ENCODE measurements at regions not wholly inside any gene's neighbourhood (a gene's known extent, or its start where the extent isn't known, plus 50 kb on each side); places are given as distances from the start of the nearest gene placed in this dataset.

DNA sequence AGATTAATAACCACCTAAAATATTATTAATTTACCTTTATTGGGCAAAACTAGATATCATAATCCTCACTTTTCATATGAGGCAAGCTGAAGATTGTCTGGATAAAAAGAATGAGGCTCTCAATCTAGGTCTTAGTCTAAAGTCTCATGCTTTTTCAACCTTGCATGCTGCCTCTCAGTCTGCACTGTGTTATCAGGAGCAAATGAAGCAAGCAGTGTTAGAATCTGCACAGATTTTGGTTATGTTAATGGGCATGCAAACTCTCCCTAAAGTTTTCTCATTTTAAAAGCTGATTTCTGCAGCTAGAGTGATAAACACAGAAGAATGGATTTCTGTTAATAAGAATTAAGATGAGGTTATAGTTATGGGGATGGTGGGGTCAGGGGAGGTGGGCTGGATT is 350.7 kb upstream of the C11orf87 start:
- DNase-seq (ENCODE audit: insufficient read length, low spot score) = no peak
- no peak for FAIRE-seq
- no peak for TF ChIP-seq POLR2A (IDR thresholded peaks at IDR 0.05; ENCODE audit: low read depth, low read length)

GRCh38 chr11:109071712-109072524 is 350.1 kb upstream of the C11orf87 start:
- FAIRE-seq (no peak), DNase-seq (ENCODE audit: insufficient read length, low spot score) (no peak)
- TF ChIP-seq POLR2A (IDR thresholded peaks at IDR 0.05; ENCODE audit: low read depth, low read length) = no peak

- no peak for TF ChIP-seq POLR2A (IDR thresholded peaks at IDR 0.05; ENCODE audit: low read depth, low read length)
- DNase-seq (ENCODE audit: insufficient read length, low spot score) = no peak
- no peak for FAIRE-seq
Measured at GRCh38 chr11:109073032-109073822, 348.8 kb upstream of the C11orf87 start.

DNA sequence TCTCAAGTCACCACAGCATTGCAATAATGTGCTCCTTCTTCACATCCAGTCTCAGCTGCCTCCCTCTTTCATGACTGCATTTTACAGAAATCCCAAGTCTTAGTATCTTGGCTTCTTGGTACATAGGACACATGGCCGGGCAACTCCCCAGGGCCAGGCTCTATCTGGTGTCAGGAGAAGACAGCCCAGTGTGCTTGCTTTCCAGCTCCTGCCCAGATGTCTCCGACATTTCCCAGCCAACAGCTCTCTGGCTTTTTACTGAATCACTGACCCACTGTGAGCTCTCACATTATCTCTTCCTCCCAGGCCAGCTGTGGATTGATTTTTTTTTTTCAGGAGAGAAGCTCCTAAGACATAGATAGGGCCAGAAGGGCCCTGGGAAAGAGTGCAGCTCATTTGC is 346.0 kb upstream of the C11orf87 start:
- no peak for DNase-seq (ENCODE audit: insufficient read length, low spot score)
- TF ChIP-seq POLR2A (IDR thresholded peaks at IDR 0.05; ENCODE audit: low read depth, low read length) = no peak
- FAIRE-seq = no peak

GRCh38 chr11:109076870-109077269 is 345.1 kb upstream of the C11orf87 start:
- DNase-seq (ENCODE audit: insufficient read length, low spot score) = no peak
- TF ChIP-seq POLR2A (IDR thresholded peaks at IDR 0.05; ENCODE audit: low read depth, low read length) = no peak
- FAIRE-seq = no peak

GRCh38 chr11:109077291-109077920 is 344.6 kb upstream of the C11orf87 start:
- FAIRE-seq (no peak), DNase-seq (ENCODE audit: insufficient read length, low spot score) (no peak)
- no peak for TF ChIP-seq POLR2A (IDR thresholded peaks at IDR 0.05; ENCODE audit: low read depth, low read length)

- DNase-seq (ENCODE audit: insufficient read length, low spot score) (no peak), FAIRE-seq (no peak)
- no peak for TF ChIP-seq POLR2A (IDR thresholded peaks at IDR 0.05; ENCODE audit: low read depth, low read length)
Measured at GRCh38 chr11:109085708-109086373, 336.1 kb upstream of the C11orf87 start.

GRCh38 chr11:109086931-109087330 is 335.1 kb upstream of the C11orf87 start:
- TF ChIP-seq POLR2A (IDR thresholded peaks at IDR 0.05; ENCODE audit: low read depth, low read length) = no peak
- no peak for FAIRE-seq
- no peak for DNase-seq (ENCODE audit: insufficient read length, low spot score)

- DNase-seq (ENCODE audit: insufficient read length, low spot score) (no peak), FAIRE-seq (no peak)
- no peak for TF ChIP-seq POLR2A (IDR thresholded peaks at IDR 0.05; ENCODE audit: low read depth, low read length)
Measured at GRCh38 chr11:109088086-109088485, 333.9 kb upstream of the C11orf87 start.

DNA sequence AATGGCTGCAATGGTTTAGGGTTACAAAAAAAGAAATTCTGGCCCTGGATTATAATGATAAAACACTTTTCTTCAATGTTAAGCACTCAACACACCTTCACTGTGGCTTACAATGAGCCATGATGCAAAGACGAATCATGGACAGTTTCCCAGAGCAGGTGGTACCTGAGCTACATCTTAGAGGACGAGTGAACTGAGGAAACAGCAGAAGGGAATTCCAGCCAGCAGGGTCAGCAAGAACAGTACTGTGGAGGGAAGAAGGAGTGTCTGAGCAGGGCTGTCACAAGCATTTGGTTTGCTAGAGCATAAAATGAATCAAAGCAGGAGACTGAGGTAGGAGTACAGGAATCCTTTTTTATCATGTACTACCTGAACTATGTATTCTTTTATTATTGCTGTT is 332.8 kb upstream of the C11orf87 start:
- FAIRE-seq (no peak), DNase-seq (ENCODE audit: insufficient read length, low spot score) (no peak)
- no peak for TF ChIP-seq POLR2A (IDR thresholded peaks at IDR 0.05; ENCODE audit: low read depth, low read length)

DNA sequence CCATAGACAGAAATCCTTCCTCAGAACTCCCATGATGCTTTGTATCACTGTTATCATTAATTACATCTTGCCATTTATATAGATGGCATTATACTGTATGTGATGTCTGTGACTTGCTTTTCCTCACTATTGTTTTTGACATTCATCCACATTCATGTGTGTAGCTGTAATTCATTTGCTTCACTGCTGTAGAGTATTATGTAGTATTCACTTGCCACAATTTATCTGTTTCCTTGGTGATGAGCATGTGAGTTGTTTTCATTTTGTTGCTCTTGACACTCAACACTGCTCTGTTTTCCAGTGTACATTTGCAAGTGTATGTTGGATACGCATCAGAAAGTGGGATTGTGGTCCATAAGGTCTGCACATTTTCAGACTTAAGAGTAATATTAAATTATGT is 328.6 kb upstream of the C11orf87 start:
- FAIRE-seq = no peak

DNA sequence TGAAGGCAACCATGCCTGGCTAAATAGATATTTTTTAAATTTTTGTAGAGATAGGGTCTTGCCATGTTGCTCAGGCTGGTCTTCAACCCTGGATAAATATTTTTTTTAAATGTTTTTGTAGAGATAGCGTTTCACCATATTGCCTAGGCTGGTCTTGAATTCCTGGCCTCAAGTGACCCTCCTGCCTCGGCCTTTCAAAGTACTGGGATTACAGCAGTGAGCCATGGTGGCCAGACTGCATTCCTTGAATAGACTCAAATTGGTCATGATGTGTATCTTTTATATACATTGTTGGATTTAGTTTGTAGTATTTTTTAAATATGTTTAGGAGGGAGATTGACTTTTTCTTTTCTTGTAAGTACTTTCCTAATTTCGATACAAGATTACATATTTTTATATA is 325.7 kb upstream of the C11orf87 start:
- DNase-seq (ENCODE audit: insufficient read length, low spot score) = no peak
- FAIRE-seq = no peak
- no peak for TF ChIP-seq POLR2A (IDR thresholded peaks at IDR 0.05; ENCODE audit: low read depth, low read length)

More for the DNA sequence above, 328.6 kb upstream of the C11orf87 start:
- no peak for DNase-seq (ENCODE audit: insufficient read length, low spot score)
- no peak for TF ChIP-seq POLR2A (IDR thresholded peaks at IDR 0.05; ENCODE audit: low read depth, low read length)

- FAIRE-seq = no peak
Measured at GRCh38 chr11:109106151-109106906, 315.7 kb upstream of the C11orf87 start.

More at GRCh38 chr11:109106151-109106906, 315.7 kb upstream of the C11orf87 start:
- DNase-seq (ENCODE audit: insufficient read length, low spot score) = no peak
- no peak for TF ChIP-seq POLR2A (IDR thresholded peaks at IDR 0.05; ENCODE audit: low read depth, low read length)

Measured in H54 (cell line).